GM12873 (cell line): ENCODE measurements at regions not wholly inside any gene's neighbourhood (a gene's known extent, or its start where the extent isn't known, plus 50 kb on each side); places are given as distances from the start of the nearest gene placed in this dataset.

Source experiments
- CTCF ChIP-seq: IDR thresholded peaks from 2 replicates; pipeline ENCODE4 v1.5.1; 2012; ENCODE audit warnings: low read depth, mild to moderate bottlenecking, moderate library complexity, low read length, control low read depth; ENCODE audit not compliant: insufficient read depth; ENCODE audit errors: missing control alignments

- TF ChIP-seq CTCF: no peak
Measured at GRCh38 chr1:199303035-199303434, 664.2 kb downstream of the PTPRC start.

- TF ChIP-seq CTCF: no peak
Measured at GRCh38 chr1:199305053-199305452, 666.2 kb downstream of the PTPRC start.

- no peak for TF ChIP-seq CTCF
Measured at GRCh38 chr1:199307496-199308264, 668.8 kb downstream of the PTPRC start.

- no peak for TF ChIP-seq CTCF
Measured at GRCh38 chr1:199308349-199308846, 669.6 kb downstream of the PTPRC start.

GRCh38 chr1:199310708-199311107 lies 671.9 kb downstream of the PTPRC start:
- no peak for TF ChIP-seq CTCF

GRCh38 chr1:199311478-199312262 lies 672.8 kb downstream of the PTPRC start:
- no peak for TF ChIP-seq CTCF

- no peak for TF ChIP-seq CTCF
Measured at GRCh38 chr1:199312626-199313025, 673.8 kb downstream of the PTPRC start.
